Ishikawa (cell line): ENCODE measurements at regions not wholly inside any gene's neighbourhood (a gene's known extent, or its start where the extent isn't known, plus 50 kb on each side); places are given as distances from the start of the nearest gene placed in this dataset.

Experiments
- CEBPB ChIP-seq: IDR thresholded peaks from 2 replicates; pipeline ENCODE4 v1.6.1; 2012
- CREB1 ChIP-seq: IDR thresholded peaks from 2 replicates; pipeline ENCODE4 v1.6.1; 2012; ENCODE audit warnings: low read depth
- EGR1 ChIP-seq: IDR thresholded peaks from 2 replicates; pipeline ENCODE4 v1.6.1; 2012
- EP300 ChIP-seq: IDR thresholded peaks from 2 replicates; pipeline ENCODE4 v1.6.1; 2012; ENCODE audit warnings: borderline replicate concordance
- FOXM1 ChIP-seq: IDR thresholded peaks from 2 replicates; pipeline ENCODE4 v1.6.1; 2012; ENCODE audit warnings: low read depth, borderline replicate concordance
- NFIC ChIP-seq: IDR thresholded peaks from 2 replicates; pipeline ENCODE4 v1.6.1; 2012
- RAD21 ChIP-seq: IDR thresholded peaks from 2 replicates; pipeline ENCODE4 v1.6.1; 2012; ENCODE audit warnings: low read depth
- REST ChIP-seq: IDR thresholded peaks from 2 replicates; pipeline ENCODE4 v1.6.1; 2012; ENCODE audit warnings: low read depth, mild to moderate bottlenecking
- TAF1 ChIP-seq: IDR thresholded peaks from 2 replicates; pipeline ENCODE4 v1.6.1; 2012; ENCODE audit warnings: low read depth, mild to moderate bottlenecking
- TCF12 ChIP-seq: IDR thresholded peaks from 2 replicates; pipeline ENCODE4 v1.6.1; 2012; ENCODE audit warnings: low read depth
- TEAD4 ChIP-seq: IDR thresholded peaks from 2 replicates; pipeline ENCODE4 v1.6.1; 2012
- YY1 ChIP-seq: IDR thresholded peaks from 2 replicates; pipeline ENCODE4 v1.6.1; 2012; ENCODE audit warnings: low read depth
- ZBTB7A ChIP-seq: IDR thresholded peaks from 2 replicates; pipeline ENCODE4 v1.6.1; 2012; ENCODE audit warnings: low read depth
- TF ChIP-seq, protein P1 (sequence below): IDR thresholded peaks from 2 replicates; pipeline ENCODE4 v1.6.1; 2012
- TF ChIP-seq, protein P2 (sequence below): IDR thresholded peaks from 2 replicates; pipeline ENCODE4 v1.6.1; 2012

DNA sequence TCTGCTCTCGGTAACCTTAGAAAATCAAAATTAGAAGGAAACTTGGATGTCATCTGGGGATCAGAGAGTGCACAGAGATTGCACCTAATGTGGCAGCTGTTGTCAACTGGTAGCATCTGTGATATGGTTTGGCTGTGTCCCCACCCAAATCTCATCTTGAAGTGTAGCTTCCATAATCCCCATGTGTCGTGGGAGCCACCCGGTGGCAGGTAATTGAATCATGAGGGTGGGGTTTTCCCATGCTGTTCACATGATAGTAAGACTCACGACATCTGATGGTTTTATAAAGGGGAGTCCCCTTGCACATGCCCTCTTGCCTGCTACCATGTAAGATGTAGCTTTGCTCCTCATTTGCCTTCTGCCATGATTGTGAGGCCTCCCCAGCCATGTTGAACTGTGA lies 127.7 kb upstream of the SRRM4 start:
- no peak for TF ChIP-seq EGR1
- TF ChIP-seq, protein P1, sequence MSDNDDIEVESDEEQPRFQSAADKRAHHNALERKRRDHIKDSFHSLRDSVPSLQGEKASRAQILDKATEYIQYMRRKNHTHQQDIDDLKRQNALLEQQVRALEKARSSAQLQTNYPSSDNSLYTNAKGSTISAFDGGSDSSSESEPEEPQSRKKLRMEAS, result no peak

GRCh38 chr12:118855858-118856257 lies 125.5 kb upstream of the SRRM4 start:
- TF ChIP-seq TEAD4 (no peak), TAF1 (no peak), RAD21 (no peak), TCF12 (no peak), CREB1 (no peak), ZBTB7A (no peak), EP300 (no peak), FOXM1 (no peak), CEBPB (no peak), NFIC (no peak), YY1 (no peak), EGR1 (no peak), REST (no peak)
- TF ChIP-seq, protein P1, result no peak
- TF ChIP-seq, protein P2, sequence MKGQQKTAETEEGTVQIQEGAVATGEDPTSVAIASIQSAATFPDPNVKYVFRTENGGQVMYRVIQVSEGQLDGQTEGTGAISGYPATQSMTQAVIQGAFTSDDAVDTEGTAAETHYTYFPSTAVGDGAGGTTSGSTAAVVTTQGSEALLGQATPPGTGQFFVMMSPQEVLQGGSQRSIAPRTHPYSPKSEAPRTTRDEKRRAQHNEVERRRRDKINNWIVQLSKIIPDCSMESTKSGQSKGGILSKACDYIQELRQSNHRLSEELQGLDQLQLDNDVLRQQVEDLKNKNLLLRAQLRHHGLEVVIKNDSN, result no peak

DNA sequence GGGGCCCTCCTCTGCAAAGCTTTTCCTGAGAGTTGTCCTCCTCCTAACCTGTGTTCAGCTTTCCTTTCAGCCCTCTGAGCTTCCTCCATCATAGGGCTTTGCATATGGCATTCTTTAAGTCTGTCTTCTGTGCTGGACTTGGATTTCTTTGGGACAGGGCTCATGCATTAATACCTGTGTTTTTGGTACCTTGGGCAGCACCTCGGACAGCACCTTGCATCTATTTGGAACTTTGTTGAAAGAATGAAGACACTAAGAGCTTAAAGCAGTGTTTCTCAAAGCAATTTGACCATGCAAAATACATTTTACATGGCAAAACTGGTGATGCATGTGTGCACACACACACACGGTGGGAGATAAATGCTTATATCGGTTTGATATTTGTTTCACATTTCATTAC lies 115.0 kb upstream of the SRRM4 start:
- TF ChIP-seq EGR1 (no peak), REST (peak; percentile 86)

GRCh38 chr12:118870551-118870950 lies 110.8 kb upstream of the SRRM4 start:
- TF ChIP-seq, protein P1, result no peak

- TF ChIP-seq TEAD4 (no peak), CREB1 (no peak), ZBTB7A (no peak), FOXM1 (no peak), RAD21 (no peak), CEBPB (no peak), REST (no peak)
- TF ChIP-seq, protein P1, result no peak
Measured at GRCh38 chr12:118874698-118875548, 106.4 kb upstream of the SRRM4 start.
